NOMO-1 treated with DMSO at 0.1 percent for 48 hours (cell line): ENCODE measurements at regions not wholly inside any gene's neighbourhood (a gene's known extent, or its start where the extent isn't known, plus 50 kb on each side); places are given as distances from the start of the nearest gene placed in this dataset.
"Not testable (repeated sequence)": the region's sequence is repeated elsewhere in the genome, so short reads cannot be mapped to it uniquely, and the experiment has no call there.

Source experiments
- DNase-seq: peaks from one replicate; lab custom pipeline; 2025; ENCODE audit not compliant: unreplicated experiment; lab: John Stamatoyannopoulos, UW

GRCh38 chr16:61014869-61015268 is 1021.4 kb downstream of the CDH8 start:
- no peak for DNase-seq

- no peak for DNase-seq
These were observed 1028.5 kb downstream of the CDH8 start for GRCh38 chr16:61007694-61008093.

- DNase-seq = no peak
These were observed 1030.3 kb downstream of the CDH8 start for GRCh38 chr16:61005952-61006351.

GRCh38 chr16:61002479-61003204 is 1033.6 kb downstream of the CDH8 start:
- no peak for DNase-seq

- DNase-seq = no peak
These were observed 1044.4 kb downstream of the CDH8 start for GRCh38 chr16:60991886-60992285.

- DNase-seq = no peak
These were observed 1046.6 kb downstream of the CDH8 start for GRCh38 chr16:60989592-60989991.

GRCh38 chr16:60979119-60979518 is 1057.1 kb downstream of the CDH8 start:
- DNase-seq = no peak

GRCh38 chr16:60949800-60950199 is 1086.4 kb downstream of the CDH8 start:
- DNase-seq = no peak

- no peak for DNase-seq
These were observed 1091.0 kb downstream of the CDH8 start for GRCh38 chr16:60945225-60945624.

- not testable (repeated sequence) for DNase-seq
These were observed 1100.0 kb downstream of the CDH8 start for GRCh38 chr16:60936189-60936588.

- DNase-seq = no peak
These were observed 1103.6 kb downstream of the CDH8 start for GRCh38 chr16:60932600-60932999.

- DNase-seq = no peak
These were observed 1105.9 kb downstream of the CDH8 start for GRCh38 chr16:60930291-60930690.

GRCh38 chr16:60922920-60923319 is 1113.3 kb downstream of the CDH8 start:
- no peak for DNase-seq

- DNase-seq = no peak
These were observed 1121.9 kb downstream of the CDH8 start for GRCh38 chr16:60914334-60914733.

- DNase-seq = no peak
These were observed 1128.6 kb downstream of the CDH8 start for GRCh38 chr16:60907645-60908044.

- no peak for DNase-seq
These were observed 1130.4 kb downstream of the CDH8 start for GRCh38 chr16:60905811-60906210.

- DNase-seq = no peak
These were observed 1134.1 kb downstream of the CDH8 start for GRCh38 chr16:60902114-60902513.

GRCh38 chr16:60882816-60883215 is 1153.4 kb downstream of the CDH8 start:
- peak; percentile 15 for DNase-seq

GRCh38 chr16:60852635-60853034 is 1183.6 kb downstream of the CDH8 start:
- no peak for DNase-seq

- no peak for DNase-seq
These were observed 1214.6 kb downstream of the CDH8 start for GRCh38 chr16:60821661-60822060.

- DNase-seq = no peak
These were observed 1215.9 kb downstream of the CDH8 start for GRCh38 chr16:60820361-60820760.

GRCh38 chr16:60818465-60818864 is 1217.8 kb downstream of the CDH8 start:
- DNase-seq = no peak

GRCh38 chr16:60816461-60816860 is 1219.8 kb downstream of the CDH8 start:
- no peak for DNase-seq
